ENCODE measurements at regions not wholly inside any gene's neighbourhood (a gene's known extent, or its start where the extent isn't known, plus 50 kb on each side); places are given as distances from the start of the nearest gene placed in this dataset.

DNA sequence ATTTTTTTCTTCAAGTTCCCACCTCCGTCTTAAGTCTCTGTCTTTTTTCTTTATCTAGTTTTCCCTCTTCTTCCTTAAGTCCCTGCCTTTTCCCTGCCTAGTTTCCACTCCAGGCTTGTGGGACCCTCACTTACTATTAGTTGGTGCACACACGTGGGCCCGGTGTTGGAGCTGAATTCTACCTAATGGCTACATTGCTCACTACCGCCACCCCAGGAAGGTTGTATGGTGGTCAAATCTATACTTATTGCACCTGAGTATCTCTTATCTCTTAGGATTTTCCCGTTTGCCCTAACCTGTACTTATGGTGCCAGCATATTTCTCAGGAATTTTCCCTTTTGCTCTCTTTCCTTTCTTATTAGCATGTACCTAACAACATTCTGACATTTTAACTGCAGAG is 692.8 kb downstream of the EPM2A start:
- H3K27me3 ChIP-seq: no peaks in the 10 kb centered on the region
- DNase-seq: no peak
- no peak overlapping the region for H3K27ac ChIP-seq
- H3K36me3 ChIP-seq: no peaks in the 10 kb centered on the region
- no peak overlapping the region for H3K4me3 ChIP-seq
- H3K4me1 ChIP-seq: no peaks in the 10 kb centered on the region
- TF ChIP-seq POLR2A (IDR thresholded peaks at IDR 0.05): no peak
- TF ChIP-seq, protein P1, sequence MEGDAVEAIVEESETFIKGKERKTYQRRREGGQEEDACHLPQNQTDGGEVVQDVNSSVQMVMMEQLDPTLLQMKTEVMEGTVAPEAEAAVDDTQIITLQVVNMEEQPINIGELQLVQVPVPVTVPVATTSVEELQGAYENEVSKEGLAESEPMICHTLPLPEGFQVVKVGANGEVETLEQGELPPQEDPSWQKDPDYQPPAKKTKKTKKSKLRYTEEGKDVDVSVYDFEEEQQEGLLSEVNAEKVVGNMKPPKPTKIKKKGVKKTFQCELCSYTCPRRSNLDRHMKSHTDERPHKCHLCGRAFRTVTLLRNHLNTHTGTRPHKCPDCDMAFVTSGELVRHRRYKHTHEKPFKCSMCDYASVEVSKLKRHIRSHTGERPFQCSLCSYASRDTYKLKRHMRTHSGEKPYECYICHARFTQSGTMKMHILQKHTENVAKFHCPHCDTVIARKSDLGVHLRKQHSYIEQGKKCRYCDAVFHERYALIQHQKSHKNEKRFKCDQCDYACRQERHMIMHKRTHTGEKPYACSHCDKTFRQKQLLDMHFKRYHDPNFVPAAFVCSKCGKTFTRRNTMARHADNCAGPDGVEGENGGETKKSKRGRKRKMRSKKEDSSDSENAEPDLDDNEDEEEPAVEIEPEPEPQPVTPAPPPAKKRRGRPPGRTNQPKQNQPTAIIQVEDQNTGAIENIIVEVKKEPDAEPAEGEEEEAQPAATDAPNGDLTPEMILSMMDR (IDR thresholded peaks at IDR 0.05): no peak
- no peaks in the 10 kb centered on the region for H3K9me3 ChIP-seq

DNA sequence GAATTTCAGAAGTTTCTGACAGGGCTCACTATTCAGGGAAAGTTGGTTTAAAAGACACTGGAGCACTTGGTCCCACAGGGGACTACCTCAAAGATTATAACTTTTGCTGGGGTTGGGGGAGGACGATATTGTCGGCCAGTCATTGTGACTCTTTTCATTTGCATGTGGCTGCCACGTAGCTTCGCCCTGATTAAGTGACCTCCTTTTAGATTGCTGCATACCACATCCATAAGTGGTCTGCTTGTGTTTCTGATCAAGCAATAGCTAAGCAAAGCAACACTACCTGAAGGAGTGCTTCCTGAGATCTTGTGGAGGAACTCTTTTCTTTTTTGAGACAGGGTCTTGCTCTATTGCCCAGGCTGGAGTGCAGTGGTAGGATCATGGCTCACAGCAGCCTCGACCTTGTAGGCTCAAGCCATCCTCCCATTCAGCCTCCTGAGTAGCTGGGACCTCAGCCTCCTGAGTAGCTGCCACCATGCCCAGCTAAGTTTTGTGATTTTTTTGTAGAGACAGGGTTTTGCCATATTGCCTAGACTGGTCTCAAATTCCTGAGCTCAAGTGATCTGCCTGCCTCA is 691.3 kb downstream of the EPM2A start:
- Histone ChIP-seq H3K9me3 (no peaks in the 10 kb centered on the region), H3K27me3 (no peaks in the 10 kb centered on the region), H3K4me1 (no peaks in the 10 kb centered on the region), H3K36me3 (no peaks in the 10 kb centered on the region), H3K27ac (no peak overlapping the region), H3K4me3 (no peak overlapping the region)
- DNase-seq: no peak
- TF ChIP-seq POLR2A (IDR thresholded peaks at IDR 0.05): no peak
- TF ChIP-seq, protein P1 (IDR thresholded peaks at IDR 0.05): no peak

DNA sequence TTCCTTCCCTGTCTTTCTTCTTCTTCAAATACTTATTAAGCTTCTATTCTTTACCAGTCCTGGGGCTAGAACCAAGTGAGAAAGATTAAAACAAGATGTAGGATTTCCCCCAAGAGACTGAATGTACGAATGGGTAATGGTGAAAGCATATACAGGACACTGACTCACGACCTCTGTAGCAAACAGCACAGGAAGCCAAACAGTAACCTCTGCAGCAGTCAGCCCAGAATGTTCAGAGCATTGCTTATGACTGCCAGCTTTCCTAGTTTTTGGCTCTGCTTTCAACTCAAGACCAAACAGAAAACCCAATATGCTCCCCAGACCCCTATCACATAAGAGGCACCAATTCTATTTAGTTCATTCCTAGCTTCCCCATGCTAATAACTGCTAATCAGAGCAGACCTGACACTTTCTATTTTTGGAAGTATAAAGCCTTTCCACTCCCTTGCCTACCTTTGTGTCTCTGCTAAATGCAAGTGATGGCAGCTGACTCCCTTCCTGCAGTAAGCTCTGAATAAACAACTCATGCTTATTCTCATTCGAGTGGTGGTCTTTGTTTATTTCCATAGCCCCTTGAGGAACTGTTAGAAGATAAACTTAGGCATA is 690.6 kb downstream of the EPM2A start:
- no peak overlapping the region for H3K4me3 ChIP-seq
- no peak for DNase-seq
- no peaks in the 10 kb centered on the region for H3K36me3 ChIP-seq
- no peaks in the 10 kb centered on the region for H3K27me3 ChIP-seq
- H3K9me3 ChIP-seq: no peaks in the 10 kb centered on the region
- no peak overlapping the region for H3K27ac ChIP-seq
- TF ChIP-seq, protein P1 (IDR thresholded peaks at IDR 0.05): no peak
- no peak for TF ChIP-seq POLR2A (IDR thresholded peaks at IDR 0.05)
- H3K4me1 ChIP-seq: no peaks in the 10 kb centered on the region

DNA sequence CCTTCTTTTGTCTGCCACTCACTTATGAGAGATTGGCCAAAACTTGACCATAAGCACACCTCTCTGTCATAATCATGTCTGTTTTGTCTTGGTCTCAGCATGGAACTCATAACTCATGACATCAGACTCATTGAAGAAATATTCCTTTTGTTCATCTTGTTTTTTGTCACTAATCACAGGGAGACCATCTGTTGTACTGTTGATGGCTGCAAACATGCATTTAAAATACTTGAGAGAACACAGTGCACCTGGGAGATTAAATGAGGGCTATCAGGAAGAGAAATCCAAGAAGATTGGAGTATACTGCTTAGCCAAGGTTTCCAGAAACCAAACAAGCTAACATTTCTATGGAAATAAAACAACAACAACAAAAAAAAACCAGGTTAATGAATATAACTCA is 689.7 kb downstream of the EPM2A start:
- no peak overlapping the region for H3K4me3 ChIP-seq

DNA sequence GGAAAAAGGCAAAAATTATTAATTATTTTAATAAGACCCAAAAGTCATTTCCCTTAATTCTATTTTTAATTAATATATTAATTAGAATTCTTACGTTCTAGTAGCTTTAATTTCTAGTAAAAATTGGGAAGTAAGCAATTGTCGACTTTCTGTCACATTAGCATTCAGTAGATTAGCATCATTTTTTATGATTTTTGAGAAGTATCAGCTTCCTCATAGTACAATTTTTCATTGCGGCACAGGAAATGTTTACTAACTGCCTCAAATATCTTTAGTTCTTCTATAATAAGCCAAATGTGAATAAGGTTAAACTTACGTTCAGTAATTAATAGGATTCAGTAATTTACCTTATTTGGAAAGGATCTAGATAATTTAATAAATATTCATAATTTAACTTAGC is 687.4 kb downstream of the EPM2A start:
- no peaks in the 10 kb centered on the region for H3K36me3 ChIP-seq
- H3K4me3 ChIP-seq: no peak overlapping the region
- no peaks in the 10 kb centered on the region for H3K4me1 ChIP-seq
- H3K27ac ChIP-seq: no peak overlapping the region
- TF ChIP-seq, protein P1 (IDR thresholded peaks at IDR 0.05): no peak
- no peak for TF ChIP-seq POLR2A (IDR thresholded peaks at IDR 0.05)
- no peaks in the 10 kb centered on the region for H3K27me3 ChIP-seq
- DNase-seq: no peak
- no peaks in the 10 kb centered on the region for H3K9me3 ChIP-seq

More for the DNA sequence above, 689.7 kb downstream of the EPM2A start:
- Histone ChIP-seq H3K27me3 (no peaks in the 10 kb centered on the region), H3K27ac (no peak overlapping the region), H3K36me3 (no peaks in the 10 kb centered on the region), H3K9me3 (no peaks in the 10 kb centered on the region), H3K4me1 (no peaks in the 10 kb centered on the region)
- DNase-seq: no peak
- TF ChIP-seq, protein P1 (IDR thresholded peaks at IDR 0.05): no peak
- TF ChIP-seq POLR2A (IDR thresholded peaks at IDR 0.05): no peak

Measured in Peyer's patch (tissue), 4 donors.